Stimulated activated CD4-positive, alpha-beta T cell treated with anti-CD3 and anti-CD28 coated beads, Interleukin-1b, Interleukin-23, amount 100 ng/mL, for 48 hours (primary cell): ENCODE measurements at regions not wholly inside any gene's neighbourhood (a gene's known extent, or its start where the extent isn't known, plus 50 kb on each side); places are given as distances from the start of the nearest gene placed in this dataset.
"Not testable (repeated sequence)": the region's sequence is repeated elsewhere in the genome, so short reads cannot be mapped to it uniquely, and the experiment has no call there.

ENCODE experiments used
- DNase-seq: peaks from one replicate; pipeline ENCODE4 v3.0.0-alpha.2; 2020

- peak; percentile 6 for DNase-seq
These were observed 63.0 kb downstream of the CYP4A11 start for GRCh38 chr1:46878173-46878782.

DNA sequence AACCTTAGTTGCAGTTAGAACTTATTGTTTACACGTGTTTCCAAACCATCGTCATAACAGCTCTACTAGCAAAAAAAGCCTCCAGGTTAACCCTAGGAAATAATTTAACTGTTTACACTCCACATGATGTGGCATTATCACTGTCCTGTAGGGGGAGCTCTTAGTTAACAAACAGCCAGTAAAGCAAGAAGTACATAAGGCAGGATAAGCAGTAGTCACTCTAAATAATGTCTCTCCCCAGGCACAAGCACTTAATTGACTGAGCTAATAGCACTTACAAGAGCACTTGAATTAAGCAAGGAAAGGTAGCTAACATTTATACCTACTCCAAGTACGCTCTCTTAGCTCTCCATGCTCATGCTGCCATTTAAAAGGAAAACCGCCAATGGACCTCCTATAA is 65.2 kb downstream of the CYP4A11 start:
- DNase-seq: not testable (repeated sequence)
